ENCODE measurements at regions not wholly inside any gene's neighbourhood (a gene's known extent, or its start where the extent isn't known, plus 50 kb on each side); places are given as distances from the start of the nearest gene placed in this dataset.

DNA sequence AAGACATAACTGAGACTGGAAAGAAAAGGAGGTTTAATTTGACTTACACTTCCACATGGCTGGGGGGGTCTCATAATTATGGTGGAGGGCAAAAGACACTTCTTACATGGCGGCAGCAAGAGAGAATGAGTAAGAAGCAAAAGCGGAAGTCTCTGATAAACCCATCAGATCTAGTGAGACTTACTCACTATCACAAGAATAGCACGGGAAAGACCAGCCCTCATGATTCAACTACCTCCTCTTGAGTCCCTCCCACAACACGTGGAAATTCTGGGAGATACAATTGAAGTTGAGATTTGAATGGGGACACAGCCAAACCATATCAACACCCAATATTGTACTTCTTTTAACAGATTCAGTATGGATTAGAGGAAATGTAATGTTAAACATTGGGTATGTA lies 646.6 kb downstream of the ANKRD50 start:
- TF ChIP-seq, protein P1, sequence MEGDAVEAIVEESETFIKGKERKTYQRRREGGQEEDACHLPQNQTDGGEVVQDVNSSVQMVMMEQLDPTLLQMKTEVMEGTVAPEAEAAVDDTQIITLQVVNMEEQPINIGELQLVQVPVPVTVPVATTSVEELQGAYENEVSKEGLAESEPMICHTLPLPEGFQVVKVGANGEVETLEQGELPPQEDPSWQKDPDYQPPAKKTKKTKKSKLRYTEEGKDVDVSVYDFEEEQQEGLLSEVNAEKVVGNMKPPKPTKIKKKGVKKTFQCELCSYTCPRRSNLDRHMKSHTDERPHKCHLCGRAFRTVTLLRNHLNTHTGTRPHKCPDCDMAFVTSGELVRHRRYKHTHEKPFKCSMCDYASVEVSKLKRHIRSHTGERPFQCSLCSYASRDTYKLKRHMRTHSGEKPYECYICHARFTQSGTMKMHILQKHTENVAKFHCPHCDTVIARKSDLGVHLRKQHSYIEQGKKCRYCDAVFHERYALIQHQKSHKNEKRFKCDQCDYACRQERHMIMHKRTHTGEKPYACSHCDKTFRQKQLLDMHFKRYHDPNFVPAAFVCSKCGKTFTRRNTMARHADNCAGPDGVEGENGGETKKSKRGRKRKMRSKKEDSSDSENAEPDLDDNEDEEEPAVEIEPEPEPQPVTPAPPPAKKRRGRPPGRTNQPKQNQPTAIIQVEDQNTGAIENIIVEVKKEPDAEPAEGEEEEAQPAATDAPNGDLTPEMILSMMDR (conservative IDR thresholded peaks at IDR 0.05; ENCODE audit: low read length), result no peak
- TF ChIP-seq EZH2phosphoT487 (IDR thresholded peaks at IDR 0.05; ENCODE audit: borderline replicate concordance, low read depth, low read length), result no peak

Data from OCI-LY7 (cell line).